ENCODE measurements at regions not wholly inside any gene's neighbourhood (a gene's known extent, or its start where the extent isn't known, plus 50 kb on each side); places are given as distances from the start of the nearest gene placed in this dataset.

DNA sequence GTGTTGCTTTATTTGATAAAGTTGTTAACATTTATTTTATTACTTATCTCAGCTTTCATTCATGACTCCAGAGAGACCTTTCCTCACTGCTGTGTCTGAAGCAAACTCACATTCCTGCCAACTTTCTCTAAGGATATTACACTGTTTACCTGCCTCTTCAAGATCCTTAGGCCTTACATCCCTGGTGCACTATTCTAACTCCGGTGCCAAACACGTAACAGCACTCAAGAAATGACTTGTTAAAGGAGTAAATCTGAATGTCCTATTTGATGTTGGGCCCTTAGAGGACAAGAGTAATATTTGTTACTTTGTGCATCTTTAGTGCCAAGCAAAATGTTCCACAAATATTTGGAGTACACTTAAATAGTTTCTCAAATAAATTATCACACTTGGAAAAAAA lies 324.1 kb upstream of the FLRT2 start:
- TF ChIP-seq, protein P1, sequence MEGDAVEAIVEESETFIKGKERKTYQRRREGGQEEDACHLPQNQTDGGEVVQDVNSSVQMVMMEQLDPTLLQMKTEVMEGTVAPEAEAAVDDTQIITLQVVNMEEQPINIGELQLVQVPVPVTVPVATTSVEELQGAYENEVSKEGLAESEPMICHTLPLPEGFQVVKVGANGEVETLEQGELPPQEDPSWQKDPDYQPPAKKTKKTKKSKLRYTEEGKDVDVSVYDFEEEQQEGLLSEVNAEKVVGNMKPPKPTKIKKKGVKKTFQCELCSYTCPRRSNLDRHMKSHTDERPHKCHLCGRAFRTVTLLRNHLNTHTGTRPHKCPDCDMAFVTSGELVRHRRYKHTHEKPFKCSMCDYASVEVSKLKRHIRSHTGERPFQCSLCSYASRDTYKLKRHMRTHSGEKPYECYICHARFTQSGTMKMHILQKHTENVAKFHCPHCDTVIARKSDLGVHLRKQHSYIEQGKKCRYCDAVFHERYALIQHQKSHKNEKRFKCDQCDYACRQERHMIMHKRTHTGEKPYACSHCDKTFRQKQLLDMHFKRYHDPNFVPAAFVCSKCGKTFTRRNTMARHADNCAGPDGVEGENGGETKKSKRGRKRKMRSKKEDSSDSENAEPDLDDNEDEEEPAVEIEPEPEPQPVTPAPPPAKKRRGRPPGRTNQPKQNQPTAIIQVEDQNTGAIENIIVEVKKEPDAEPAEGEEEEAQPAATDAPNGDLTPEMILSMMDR (IDR thresholded peaks at IDR 0.05): no peak
- TF ChIP-seq, protein P2, sequence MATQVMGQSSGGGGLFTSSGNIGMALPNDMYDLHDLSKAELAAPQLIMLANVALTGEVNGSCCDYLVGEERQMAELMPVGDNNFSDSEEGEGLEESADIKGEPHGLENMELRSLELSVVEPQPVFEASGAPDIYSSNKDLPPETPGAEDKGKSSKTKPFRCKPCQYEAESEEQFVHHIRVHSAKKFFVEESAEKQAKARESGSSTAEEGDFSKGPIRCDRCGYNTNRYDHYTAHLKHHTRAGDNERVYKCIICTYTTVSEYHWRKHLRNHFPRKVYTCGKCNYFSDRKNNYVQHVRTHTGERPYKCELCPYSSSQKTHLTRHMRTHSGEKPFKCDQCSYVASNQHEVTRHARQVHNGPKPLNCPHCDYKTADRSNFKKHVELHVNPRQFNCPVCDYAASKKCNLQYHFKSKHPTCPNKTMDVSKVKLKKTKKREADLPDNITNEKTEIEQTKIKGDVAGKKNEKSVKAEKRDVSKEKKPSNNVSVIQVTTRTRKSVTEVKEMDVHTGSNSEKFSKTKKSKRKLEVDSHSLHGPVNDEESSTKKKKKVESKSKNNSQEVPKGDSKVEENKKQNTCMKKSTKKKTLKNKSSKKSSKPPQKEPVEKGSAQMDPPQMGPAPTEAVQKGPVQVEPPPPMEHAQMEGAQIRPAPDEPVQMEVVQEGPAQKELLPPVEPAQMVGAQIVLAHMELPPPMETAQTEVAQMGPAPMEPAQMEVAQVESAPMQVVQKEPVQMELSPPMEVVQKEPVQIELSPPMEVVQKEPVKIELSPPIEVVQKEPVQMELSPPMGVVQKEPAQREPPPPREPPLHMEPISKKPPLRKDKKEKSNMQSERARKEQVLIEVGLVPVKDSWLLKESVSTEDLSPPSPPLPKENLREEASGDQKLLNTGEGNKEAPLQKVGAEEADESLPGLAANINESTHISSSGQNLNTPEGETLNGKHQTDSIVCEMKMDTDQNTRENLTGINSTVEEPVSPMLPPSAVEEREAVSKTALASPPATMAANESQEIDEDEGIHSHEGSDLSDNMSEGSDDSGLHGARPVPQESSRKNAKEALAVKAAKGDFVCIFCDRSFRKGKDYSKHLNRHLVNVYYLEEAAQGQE (IDR thresholded peaks at IDR 0.05; ENCODE audit: insufficient read depth in 1 of 2, low read depth in 2 of 2, low read length in 1 of 2): no peak
- TF ChIP-seq SIN3A (IDR thresholded peaks at IDR 0.05; ENCODE audit: borderline replicate concordance, insufficient read depth, low read depth, low read length): no peak
- TF ChIP-seq POLR2AphosphoS5 (IDR thresholded peaks at IDR 0.05; ENCODE audit: low read depth, low read length): no peak
- no peak for TF ChIP-seq TCF7L2 (IDR thresholded peaks at IDR 0.05; ENCODE audit: low read depth, low read length)
- POLR2A ChIA-PET: no interaction called here
- Histone ChIP-seq H3K27me3 (ENCODE audit: control insufficient read depth, insufficient read depth, low read length) (no peaks in the 10 kb centered on the region), H3K27ac (ENCODE audit: low read length) (no peak overlapping the region), H3K9me3 (ENCODE audit: control insufficient read depth, insufficient read depth, low read depth, low read length) (no peaks in the 10 kb centered on the region), H3K4me1 (ENCODE audit: control insufficient read depth, insufficient read depth, low read length) (no peaks in the 10 kb centered on the region), H3K36me3 (ENCODE audit: control insufficient read depth, insufficient read depth, low read length) (no peaks in the 10 kb centered on the region), H3K4me3 (ENCODE audit: low read depth in 2 of 2, low read length in 2 of 2) (no peak overlapping the region)
- CTCF ChIA-PET: no interaction called here
- ATAC-seq (no peak), DNase-seq (ENCODE audit: low read depth, low spot score) (no peak)
- in situ Hi-C loops (cut with HindIII; ENCODE audit: low pct_unique_long_range_greater_than_20kb, low sequenced_read_pairs) (no loop called here), intact Hi-C loops (cut with micrococcal nuclease; ENCODE audit: unreplicated experiment) (no loop called here)
- no TSS peak for BruUV-seq (replicated peaks)

DNA sequence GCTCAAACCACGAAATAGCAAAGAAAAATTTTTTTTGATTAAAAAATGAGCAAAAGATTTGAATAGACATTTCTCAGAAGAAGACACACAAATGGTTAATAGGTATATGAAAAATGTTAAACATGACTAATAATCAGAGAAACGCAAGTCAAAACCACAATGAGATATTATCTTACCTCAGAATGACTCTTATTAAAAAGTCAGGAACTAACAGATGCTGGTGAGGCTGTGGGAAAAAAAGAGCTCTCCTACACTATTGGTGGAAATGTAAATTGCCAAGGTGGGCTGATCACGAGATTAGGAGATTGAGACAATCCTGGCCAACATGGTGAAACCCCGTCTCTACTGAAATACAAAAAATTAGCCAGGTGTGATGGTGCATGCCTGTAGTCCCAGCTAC lies 315.5 kb upstream of the FLRT2 start:
- no peak for ATAC-seq
- POLR2A ChIA-PET: no interaction called here
- CTCF ChIA-PET: no interaction called here
- H3K4me1 ChIP-seq (ENCODE audit: control insufficient read depth, insufficient read depth, low read length): no peaks in the 10 kb centered on the region
- no peak for DNase-seq (ENCODE audit: low read depth, low spot score)
- TF ChIP-seq TCF7L2 (IDR thresholded peaks at IDR 0.05; ENCODE audit: low read depth, low read length) (no peak), SIN3A (IDR thresholded peaks at IDR 0.05; ENCODE audit: borderline replicate concordance, insufficient read depth, low read depth, low read length) (no peak), POLR2AphosphoS5 (IDR thresholded peaks at IDR 0.05; ENCODE audit: low read depth, low read length) (no peak)
- TF ChIP-seq, protein P1 (IDR thresholded peaks at IDR 0.05): no peak
- TF ChIP-seq, protein P2 (IDR thresholded peaks at IDR 0.05; ENCODE audit: insufficient read depth in 1 of 2, low read depth in 2 of 2, low read length in 1 of 2): no peak
- intact Hi-C loops (cut with micrococcal nuclease; ENCODE audit: unreplicated experiment) (no loop called here), in situ Hi-C loops (cut with HindIII; ENCODE audit: low pct_unique_long_range_greater_than_20kb, low sequenced_read_pairs) (no loop called here)
- no peaks in the 10 kb centered on the region for H3K9me3 ChIP-seq (ENCODE audit: control insufficient read depth, insufficient read depth, low read depth, low read length)
- no peak overlapping the region for H3K4me3 ChIP-seq (ENCODE audit: low read depth in 2 of 2, low read length in 2 of 2)
- H3K27ac ChIP-seq (ENCODE audit: low read length): no peak overlapping the region
- no peaks in the 10 kb centered on the region for H3K36me3 ChIP-seq (ENCODE audit: control insufficient read depth, insufficient read depth, low read length)
- no TSS peak for BruUV-seq (replicated peaks)
- no peaks in the 10 kb centered on the region for H3K27me3 ChIP-seq (ENCODE audit: control insufficient read depth, insufficient read depth, low read length)
